LNCaP clone FGC (cell line): ENCODE measurements at regions not wholly inside any gene's neighbourhood (a gene's known extent, or its start where the extent isn't known, plus 50 kb on each side); places are given as distances from the start of the nearest gene placed in this dataset.

Experiments used
- DNase-seq: peaks from one replicate; pipeline ENCODE4 v3.0.0-alpha.2; 2011; ENCODE audit warnings: low read depth
- H3K4me3 ChIP-seq: 2 replicates; pipeline ENCODE4 v1.5.1; 2011; ENCODE audit warnings: mild to moderate bottlenecking, low read depth, low read length, control low read depth
- TF ChIP-seq, protein P1 (sequence below): IDR thresholded peaks from 2 replicates; pipeline ENCODE4 v1.5.1; 2012; ENCODE audit warnings: mild to moderate bottlenecking; ENCODE audit not compliant: control insufficient read depth, insufficient read depth; ENCODE audit errors: extremely low read depth

DNA sequence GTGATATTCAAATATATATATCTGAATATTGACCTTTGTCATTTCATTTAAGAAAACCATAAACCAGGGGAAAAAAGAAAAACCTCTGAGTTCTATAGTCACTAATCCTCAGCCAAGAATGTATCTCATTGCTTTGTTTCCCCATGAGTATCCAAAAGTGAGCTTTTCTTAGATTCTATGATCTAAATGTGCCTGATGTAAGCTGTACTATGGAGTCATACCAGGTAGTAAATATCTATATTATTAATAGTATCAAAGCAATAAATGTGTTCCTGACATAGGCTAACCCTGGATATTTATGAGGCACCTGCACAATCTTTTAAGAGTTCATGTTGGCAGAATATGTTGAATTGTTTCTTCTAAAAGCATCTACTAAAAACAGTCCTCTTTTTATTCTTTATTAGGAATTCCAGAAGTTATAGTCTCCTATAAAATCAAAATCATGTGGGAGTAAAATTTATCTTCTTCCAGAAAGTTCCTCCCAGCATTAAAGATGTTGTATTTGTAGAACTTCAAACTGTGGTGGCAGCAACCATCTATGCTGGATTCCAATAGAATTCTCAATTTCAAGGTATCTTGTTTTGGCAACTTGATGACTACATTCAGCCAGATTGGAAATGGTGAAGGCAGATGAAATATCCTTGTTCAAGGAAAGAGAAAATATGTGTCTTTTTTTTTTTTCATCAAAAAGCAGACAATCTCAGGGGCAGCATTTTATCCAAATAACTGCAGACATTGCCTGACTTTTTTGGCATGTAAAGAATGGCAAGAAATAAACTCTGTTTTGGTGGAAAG lies 139.7 kb upstream of the RASSF8 start:
- TF ChIP-seq, protein P1, sequence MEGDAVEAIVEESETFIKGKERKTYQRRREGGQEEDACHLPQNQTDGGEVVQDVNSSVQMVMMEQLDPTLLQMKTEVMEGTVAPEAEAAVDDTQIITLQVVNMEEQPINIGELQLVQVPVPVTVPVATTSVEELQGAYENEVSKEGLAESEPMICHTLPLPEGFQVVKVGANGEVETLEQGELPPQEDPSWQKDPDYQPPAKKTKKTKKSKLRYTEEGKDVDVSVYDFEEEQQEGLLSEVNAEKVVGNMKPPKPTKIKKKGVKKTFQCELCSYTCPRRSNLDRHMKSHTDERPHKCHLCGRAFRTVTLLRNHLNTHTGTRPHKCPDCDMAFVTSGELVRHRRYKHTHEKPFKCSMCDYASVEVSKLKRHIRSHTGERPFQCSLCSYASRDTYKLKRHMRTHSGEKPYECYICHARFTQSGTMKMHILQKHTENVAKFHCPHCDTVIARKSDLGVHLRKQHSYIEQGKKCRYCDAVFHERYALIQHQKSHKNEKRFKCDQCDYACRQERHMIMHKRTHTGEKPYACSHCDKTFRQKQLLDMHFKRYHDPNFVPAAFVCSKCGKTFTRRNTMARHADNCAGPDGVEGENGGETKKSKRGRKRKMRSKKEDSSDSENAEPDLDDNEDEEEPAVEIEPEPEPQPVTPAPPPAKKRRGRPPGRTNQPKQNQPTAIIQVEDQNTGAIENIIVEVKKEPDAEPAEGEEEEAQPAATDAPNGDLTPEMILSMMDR, result no peak
- no peak for DNase-seq

GRCh38 chr12:25819691-25820090 lies 138.8 kb upstream of the RASSF8 start:
- TF ChIP-seq, protein P1, result no peak
- H3K4me3 ChIP-seq, result no peak overlapping the region
- no peak for DNase-seq

More for the DNA sequence above, 139.7 kb upstream of the RASSF8 start:
- H3K4me3 ChIP-seq, result no peak overlapping the region

- no peak overlapping the region for H3K4me3 ChIP-seq
- DNase-seq, result no peak
- TF ChIP-seq, protein P1, result no peak
Observed at GRCh38 chr12:25822281-25822680, 136.2 kb upstream of the RASSF8 start.

DNA sequence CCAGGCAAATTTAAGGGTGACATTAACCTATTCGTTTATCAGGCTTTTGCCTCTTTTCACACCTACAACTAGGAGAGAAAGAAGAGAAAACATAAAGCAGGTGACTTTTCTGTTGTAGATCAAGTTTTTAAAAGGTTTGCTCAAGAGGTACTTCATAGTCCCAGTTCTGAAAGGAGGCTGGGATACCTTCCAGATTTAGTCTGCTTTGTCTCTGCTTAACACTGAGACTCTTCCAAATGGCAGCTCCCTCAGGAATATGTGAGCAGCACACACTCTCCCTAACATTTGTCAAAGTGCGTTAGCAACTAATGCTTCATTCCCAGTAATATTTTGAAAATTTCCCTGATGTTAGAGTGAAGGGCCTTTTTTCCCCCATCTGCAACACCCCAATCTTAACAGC lies 133.7 kb upstream of the RASSF8 start:
- no peak overlapping the region for H3K4me3 ChIP-seq
- TF ChIP-seq, protein P1, result no peak
- peak; percentile 76 for DNase-seq

DNA sequence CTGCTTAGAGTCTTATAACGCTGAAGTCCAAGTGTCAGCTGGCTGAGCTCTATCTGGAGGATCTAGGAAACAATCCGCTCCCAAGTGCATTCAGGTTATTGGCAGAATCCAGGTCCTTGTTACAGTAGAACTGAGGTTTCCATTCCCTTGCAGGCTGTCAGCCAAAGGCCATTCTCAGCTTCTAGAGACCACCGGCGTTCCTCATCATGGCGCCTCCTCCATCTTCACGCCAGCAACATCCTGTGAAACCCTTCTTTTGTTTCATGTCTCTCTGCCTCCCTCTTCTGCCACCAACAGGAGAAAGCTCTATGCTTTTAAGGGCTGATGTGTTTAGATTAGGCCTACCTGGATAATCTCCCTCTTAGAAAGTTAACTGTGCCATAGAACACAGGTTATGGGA lies 133.0 kb upstream of the RASSF8 start:
- TF ChIP-seq, protein P1, result peak; percentile 20; the same call in 1 of the 2 replicates
- no peak for DNase-seq
- no peak overlapping the region for H3K4me3 ChIP-seq

GRCh38 chr12:25827141-25827540 lies 131.3 kb upstream of the RASSF8 start:
- DNase-seq, result no peak
- TF ChIP-seq, protein P1, result no peak
- H3K4me3 ChIP-seq, result no peak overlapping the region

- H3K4me3 ChIP-seq, result no peak overlapping the region
- DNase-seq, result no peak
- TF ChIP-seq, protein P1, result no peak
Observed at GRCh38 chr12:25827747-25828146, 130.7 kb upstream of the RASSF8 start.
